ENCODE measurements at regions not wholly inside any gene's neighbourhood (a gene's known extent, or its start where the extent isn't known, plus 50 kb on each side); places are given as distances from the start of the nearest gene placed in this dataset.

DNA sequence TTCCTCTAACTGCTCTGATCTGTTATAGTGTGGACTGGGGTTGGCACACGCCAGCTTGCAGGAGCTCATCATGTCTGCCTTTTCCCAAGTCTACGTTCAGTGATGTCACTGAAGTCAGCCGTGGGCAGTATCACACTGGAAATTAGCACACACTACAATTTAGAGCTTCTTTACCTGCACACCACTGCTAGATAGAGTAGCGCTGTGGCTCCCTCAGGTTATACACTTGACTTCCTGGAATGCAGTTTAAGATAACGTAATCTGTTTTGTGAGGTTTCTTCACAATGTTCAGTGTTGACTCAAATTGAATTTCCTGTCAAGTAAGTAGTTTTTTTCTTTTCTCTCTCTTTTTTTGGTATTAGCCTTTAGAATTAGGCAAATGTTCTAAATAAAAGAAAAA lies 487.2 kb downstream of the DCDC2C start:
- TF ChIP-seq YY1 (IDR thresholded peaks at IDR 0.05; ENCODE audit: insufficient read depth, insufficient read length) (no peak), ZNF274 (IDR thresholded peaks at IDR 0.05; ENCODE audit: low read depth, low read length) (no peak)
